ENCODE measurements at regions not wholly inside any gene's neighbourhood (a gene's known extent, or its start where the extent isn't known, plus 50 kb on each side); places are given as distances from the start of the nearest gene placed in this dataset.

GRCh38 chr5:30686530-30686929, 507.0 kb upstream of the CDH6 start:
- ChIA-PET CTCF (ENCODE audit: partially characterized antibody) (no interaction called here), POLR2A (ENCODE audit: partially characterized antibody) (no interaction called here)
- no peak overlapping the region for H3K4me3 ChIP-seq (ENCODE audit: low read length in 2 of 2)
- Mint-ChIP-seq H3K4me1 (no peaks in the 10 kb centered on the region), H3K36me3 (no peaks in the 10 kb centered on the region), H3K27ac (no peak overlapping the region), H3K27me3 (no peaks in the 10 kb centered on the region), H3K9me3 (peaks cover 0 to 15% (median 6%) of the 10 kb centered on the region in 8 donors), H3K4me3 (no peak overlapping the region)
- no peaks in the 10 kb centered on the region for H3K9me3 ChIP-seq (ENCODE audit: control insufficient read depth in 1 of 2, low read length in 2 of 2)
- no peak overlapping the region for H3K27ac ChIP-seq (ENCODE audit: low read depth, low read length)
- intact Hi-C loops (cut with micrococcal nuclease), result no loop called here
- no peaks in the 10 kb centered on the region for H3K4me1 ChIP-seq (ENCODE audit: insufficient read depth, low read length)
- no peak for DNase-seq
- H3K36me3 ChIP-seq (ENCODE audit: insufficient read depth, low read length), result no peaks in the 10 kb centered on the region
- no peaks in the 10 kb centered on the region for H3K27me3 ChIP-seq (ENCODE audit: insufficient read depth, low read length)

- H3K27me3 ChIP-seq (ENCODE audit: insufficient read depth, low read length), result no peaks in the 10 kb centered on the region
- H3K9me3 Mint-ChIP-seq, result peaks cover 0 to 26% (median 9%) of the 10 kb centered on the region in 8 donors
- H3K4me1 Mint-ChIP-seq, result no peaks in the 10 kb centered on the region
Measured at GRCh38 chr5:30676223-30676840, 517.2 kb upstream of the CDH6 start.

DNA sequence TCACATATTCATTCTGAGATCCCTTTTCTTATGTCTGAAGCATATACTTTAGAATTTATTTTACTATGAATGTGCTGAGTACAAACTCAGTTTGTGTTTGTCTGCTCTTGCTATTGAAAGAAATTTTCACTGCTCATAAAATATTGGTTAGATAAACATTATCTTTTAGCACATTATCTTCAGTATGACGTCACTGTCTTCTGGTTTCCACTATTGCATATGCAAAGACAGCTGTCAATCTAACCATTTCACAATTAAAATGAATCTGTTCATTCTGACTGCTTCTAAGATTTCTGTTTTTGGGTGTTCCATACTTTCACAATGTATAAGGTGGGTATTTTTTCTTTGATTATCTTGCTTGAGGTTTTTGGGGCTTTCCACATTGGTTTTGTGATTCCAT, 526.2 kb upstream of the CDH6 start:
- Histone ChIP-seq H3K27me3 (ENCODE audit: insufficient read depth, low read length) (no peaks in the 10 kb centered on the region), H3K4me3 (ENCODE audit: low read length in 2 of 2) (no peak overlapping the region), H3K27ac (ENCODE audit: low read depth, low read length) (no peak overlapping the region), H3K36me3 (ENCODE audit: insufficient read depth, low read length) (no peaks in the 10 kb centered on the region), H3K9me3 (ENCODE audit: control insufficient read depth in 1 of 2, low read length in 2 of 2) (no peaks in the 10 kb centered on the region), H3K4me1 (ENCODE audit: insufficient read depth, low read length) (no peaks in the 10 kb centered on the region)
- Mint-ChIP-seq H3K9me3 (peaks cover 3 to 21% (median 8%) of the 10 kb centered on the region in 8 donors), H3K4me1 (no peaks in the 10 kb centered on the region), H3K27ac (no peak overlapping the region), H3K36me3 (no peaks in the 10 kb centered on the region), H3K27me3 (no peaks in the 10 kb centered on the region), H3K4me3 (no peak overlapping the region)
- intact Hi-C loops (cut with micrococcal nuclease), result no loop called here
- ChIA-PET CTCF (ENCODE audit: partially characterized antibody) (no interaction called here), POLR2A (ENCODE audit: partially characterized antibody) (no interaction called here)
- no peak for DNase-seq

More at GRCh38 chr5:30676223-30676840, 517.2 kb upstream of the CDH6 start:
- ChIA-PET POLR2A (ENCODE audit: partially characterized antibody) (no interaction called here), CTCF (ENCODE audit: partially characterized antibody) (no interaction called here)
- Histone ChIP-seq H3K4me1 (ENCODE audit: insufficient read depth, low read length) (no peaks in the 10 kb centered on the region), H3K36me3 (ENCODE audit: insufficient read depth, low read length) (no peaks in the 10 kb centered on the region), H3K4me3 (ENCODE audit: low read length in 2 of 2) (no peak overlapping the region), H3K9me3 (ENCODE audit: control insufficient read depth in 1 of 2, low read length in 2 of 2) (no peaks in the 10 kb centered on the region), H3K27ac (ENCODE audit: low read depth, low read length) (no peak overlapping the region)
- peaks cover 0 to 1% of the 10 kb centered on the region in 2 donors for H3K36me3 Mint-ChIP-seq
- no peaks in the 10 kb centered on the region for H3K27me3 Mint-ChIP-seq
- no peak for DNase-seq
- H3K27ac Mint-ChIP-seq, result no peak overlapping the region
- intact Hi-C loops (cut with micrococcal nuclease), result no loop called here
- no peak overlapping the region for H3K4me3 Mint-ChIP-seq

GRCh38 chr5:30663536-30663935, 530.0 kb upstream of the CDH6 start:
- Histone ChIP-seq H3K27ac (ENCODE audit: low read depth, low read length) (no peak overlapping the region), H3K27me3 (ENCODE audit: insufficient read depth, low read length) (no peaks in the 10 kb centered on the region), H3K4me3 (ENCODE audit: low read length in 2 of 2) (no peak overlapping the region), H3K9me3 (ENCODE audit: control insufficient read depth in 1 of 2, low read length in 2 of 2) (no peaks in the 10 kb centered on the region), H3K36me3 (ENCODE audit: insufficient read depth, low read length) (no peaks in the 10 kb centered on the region), H3K4me1 (ENCODE audit: insufficient read depth, low read length) (no peaks in the 10 kb centered on the region)
- intact Hi-C loops (cut with micrococcal nuclease), result no loop called here
- Mint-ChIP-seq H3K27me3 (no peaks in the 10 kb centered on the region), H3K4me1 (no peaks in the 10 kb centered on the region), H3K36me3 (no peaks in the 10 kb centered on the region), H3K9me3 (peaks cover 1 to 20% (median 11%) of the 10 kb centered on the region in 8 donors), H3K27ac (no peak overlapping the region), H3K4me3 (no peak overlapping the region)
- DNase-seq, result no peak
- POLR2A ChIA-PET (ENCODE audit: partially characterized antibody), result no interaction called here
- CTCF ChIA-PET (ENCODE audit: partially characterized antibody), result no interaction called here

GRCh38 chr5:30662373-30662772, 531.1 kb upstream of the CDH6 start:
- no peak for DNase-seq
- intact Hi-C loops (cut with micrococcal nuclease), result no loop called here
- Mint-ChIP-seq H3K36me3 (no peaks in the 10 kb centered on the region), H3K4me3 (no peak overlapping the region), H3K27ac (no peak overlapping the region), H3K27me3 (no peaks in the 10 kb centered on the region), H3K9me3 (peaks cover 0 to 21% (median 11%) of the 10 kb centered on the region in 8 donors), H3K4me1 (no peaks in the 10 kb centered on the region)
- CTCF ChIA-PET (ENCODE audit: partially characterized antibody), result no interaction called here
- Histone ChIP-seq H3K9me3 (ENCODE audit: control insufficient read depth in 1 of 2, low read length in 2 of 2) (no peaks in the 10 kb centered on the region), H3K4me1 (ENCODE audit: insufficient read depth, low read length) (no peaks in the 10 kb centered on the region), H3K4me3 (ENCODE audit: low read length in 2 of 2) (no peak overlapping the region), H3K27me3 (ENCODE audit: insufficient read depth, low read length) (no peaks in the 10 kb centered on the region), H3K36me3 (ENCODE audit: insufficient read depth, low read length) (no peaks in the 10 kb centered on the region), H3K27ac (ENCODE audit: low read depth, low read length) (no peak overlapping the region)
- POLR2A ChIA-PET (ENCODE audit: partially characterized antibody), result no interaction called here

- no peaks in the 10 kb centered on the region for H3K27me3 Mint-ChIP-seq
Measured at GRCh38 chr5:30661730-30662129, 531.8 kb upstream of the CDH6 start.

DNA sequence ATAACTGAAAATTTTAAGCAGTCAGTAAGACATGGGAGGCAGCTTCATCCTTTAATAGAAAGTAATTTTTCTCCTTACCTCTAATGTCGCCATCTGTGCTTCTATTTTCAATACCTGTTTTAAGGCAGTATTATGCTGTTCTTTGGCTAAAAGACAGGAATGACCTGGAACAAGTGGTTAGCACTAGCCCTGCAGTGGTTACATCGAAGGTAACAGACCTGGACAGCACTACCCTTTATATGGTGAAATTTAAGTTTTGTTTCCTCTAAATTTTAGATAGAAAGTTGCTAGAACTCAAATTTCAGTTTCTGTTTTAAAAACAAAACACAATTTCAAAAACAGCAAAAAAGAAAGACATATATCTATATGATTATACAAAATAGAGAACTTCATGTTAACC, 534.1 kb upstream of the CDH6 start:
- Mint-ChIP-seq H3K9me3 (peaks cover 5 to 35% (median 14%) of the 10 kb centered on the region in 8 donors), H3K4me3 (no peak overlapping the region), H3K27ac (no peak overlapping the region), H3K36me3 (no peaks in the 10 kb centered on the region), H3K4me1 (no peaks in the 10 kb centered on the region), H3K27me3 (no peaks in the 10 kb centered on the region)
- DNase-seq, result no peak
- Histone ChIP-seq H3K9me3 (ENCODE audit: control insufficient read depth in 1 of 2, low read length in 2 of 2) (no peaks in the 10 kb centered on the region), H3K27ac (ENCODE audit: low read depth, low read length) (no peak overlapping the region), H3K4me1 (ENCODE audit: insufficient read depth, low read length) (no peaks in the 10 kb centered on the region), H3K27me3 (ENCODE audit: insufficient read depth, low read length) (no peaks in the 10 kb centered on the region), H3K36me3 (ENCODE audit: insufficient read depth, low read length) (no peaks in the 10 kb centered on the region), H3K4me3 (ENCODE audit: low read length in 2 of 2) (no peak overlapping the region)
- POLR2A ChIA-PET (ENCODE audit: partially characterized antibody), result no interaction called here
- CTCF ChIA-PET (ENCODE audit: partially characterized antibody), result no interaction called here
- intact Hi-C loops (cut with micrococcal nuclease), result no loop called here

More at GRCh38 chr5:30661730-30662129, 531.8 kb upstream of the CDH6 start:
- Histone ChIP-seq H3K9me3 (ENCODE audit: control insufficient read depth in 1 of 2, low read length in 2 of 2) (no peaks in the 10 kb centered on the region), H3K4me1 (ENCODE audit: insufficient read depth, low read length) (no peaks in the 10 kb centered on the region), H3K36me3 (ENCODE audit: insufficient read depth, low read length) (no peaks in the 10 kb centered on the region), H3K27ac (ENCODE audit: low read depth, low read length) (no peak overlapping the region), H3K27me3 (ENCODE audit: insufficient read depth, low read length) (no peaks in the 10 kb centered on the region), H3K4me3 (ENCODE audit: low read length in 2 of 2) (no peak overlapping the region)
- no peak for DNase-seq
- Mint-ChIP-seq H3K9me3 (peaks cover 0 to 26% (median 14%) of the 10 kb centered on the region in 8 donors), H3K4me1 (no peaks in the 10 kb centered on the region), H3K36me3 (no peaks in the 10 kb centered on the region), H3K4me3 (no peak overlapping the region), H3K27ac (no peak overlapping the region)
- POLR2A ChIA-PET (ENCODE audit: partially characterized antibody), result no interaction called here
- intact Hi-C loops (cut with micrococcal nuclease), result no loop called here
- CTCF ChIA-PET (ENCODE audit: partially characterized antibody), result no interaction called here

DNA sequence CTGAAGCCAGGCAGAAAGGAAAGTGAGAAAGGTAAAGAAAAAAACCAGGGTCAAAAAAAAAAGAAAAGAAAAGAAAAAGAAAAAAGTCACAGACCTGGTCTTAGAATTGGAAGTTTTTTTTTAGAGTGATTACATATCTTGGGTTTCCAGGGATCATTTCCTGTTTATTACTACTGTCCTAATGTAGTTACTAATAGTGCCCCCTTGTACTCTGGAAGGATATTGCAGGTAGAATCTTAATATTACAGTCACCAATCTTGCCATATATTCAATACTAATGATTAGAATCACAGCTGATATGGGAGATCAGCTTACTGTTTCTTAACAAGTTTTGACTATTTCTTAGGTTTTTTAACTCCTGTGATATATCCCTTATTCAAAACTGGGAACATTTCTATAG, 543.2 kb upstream of the CDH6 start:
- Histone ChIP-seq H3K9me3 (ENCODE audit: control insufficient read depth in 1 of 2, low read length in 2 of 2) (no peaks in the 10 kb centered on the region), H3K4me1 (ENCODE audit: insufficient read depth, low read length) (no peaks in the 10 kb centered on the region), H3K27ac (ENCODE audit: low read depth, low read length) (no peak overlapping the region), H3K27me3 (ENCODE audit: insufficient read depth, low read length) (no peaks in the 10 kb centered on the region), H3K36me3 (ENCODE audit: insufficient read depth, low read length) (no peaks in the 10 kb centered on the region), H3K4me3 (ENCODE audit: low read length in 2 of 2) (no peak overlapping the region)
- CTCF ChIA-PET (ENCODE audit: partially characterized antibody), result no interaction called here
- Mint-ChIP-seq H3K27me3 (no peaks in the 10 kb centered on the region), H3K27ac (no peak overlapping the region), H3K36me3 (no peaks in the 10 kb centered on the region), H3K9me3 (peaks cover 0 to 23% (median 9%) of the 10 kb centered on the region in 8 donors), H3K4me1 (no peaks in the 10 kb centered on the region), H3K4me3 (no peak overlapping the region)
- no peak for DNase-seq
- POLR2A ChIA-PET (ENCODE audit: partially characterized antibody), result no interaction called here
- intact Hi-C loops (cut with micrococcal nuclease), result no loop called here

All from CD4-positive, alpha-beta memory T cell (primary cell).